Astrocyte (in vitro differentiated cells and primary cell): ENCODE measurements at regions not wholly inside any gene's neighbourhood (a gene's known extent, or its start where the extent isn't known, plus 50 kb on each side); places are given as distances from the start of the nearest gene placed in this dataset.

ENCODE experiments used
- DNase-seq: peaks from one replicate; pipeline ENCODE4 v3.0.0-alpha.2; 2010; ENCODE audit warnings: low read depth
- FAIRE-seq: peaks from 2 replicates; lab custom pipeline; 2011; peaks lifted over from hg19 to GRCh38; lab: Jason Lieb, UNC
- H2AFZ ChIP-seq: 2 replicates; pipeline ENCODE4 v1.6.0; 2012; ENCODE audit warnings: low read depth, low read length, inconsistent platforms
- H3K27ac ChIP-seq: 2 replicates; pipeline ENCODE4 v1.5.1; 2011; ENCODE audit warnings: low read depth, low read length, inconsistent platforms
- H3K27me3 ChIP-seq: 2 replicates; pipeline ENCODE4 v1.6.0; 2011; ENCODE audit warnings: low read length, inconsistent platforms; ENCODE audit not compliant: insufficient read depth
- H3K36me3 ChIP-seq: 2 replicates; pipeline ENCODE4 v1.5.1; 2011; ENCODE audit warnings: low read length, inconsistent platforms; ENCODE audit not compliant: insufficient read depth
- H3K4me1 ChIP-seq: 2 replicates; pipeline ENCODE4 v1.5.1; 2011; ENCODE audit warnings: low read length, inconsistent platforms; ENCODE audit not compliant: insufficient read depth
- H3K4me2 ChIP-seq: 2 replicates; pipeline ENCODE4 v1.6.0; 2012; ENCODE audit warnings: low read length, inconsistent platforms
- H3K4me3 ChIP-seq: 2 replicates; pipeline ENCODE4 v1.5.1; 2011; ENCODE audit warnings: low read depth, mild to moderate bottlenecking, low read length, inconsistent platforms; ENCODE audit not compliant: insufficient read depth
- H3K79me2 ChIP-seq: 2 replicates; pipeline ENCODE4 v1.6.0; 2012; ENCODE audit warnings: mild to moderate bottlenecking, low read length, inconsistent platforms; ENCODE audit not compliant: insufficient read depth
- H3K9ac ChIP-seq: 2 replicates; pipeline ENCODE4 v1.6.0; 2012; ENCODE audit warnings: mild to moderate bottlenecking, low read length, inconsistent platforms
- H3K9me3 ChIP-seq: 2 replicates; pipeline ENCODE4 v1.5.1; 2012; ENCODE audit warnings: low read depth, mild to moderate bottlenecking, low read length, inconsistent platforms; ENCODE audit not compliant: insufficient read depth
- H4K20me1 ChIP-seq: 2 replicates; pipeline ENCODE4 v1.6.0; 2012; ENCODE audit warnings: low read length, inconsistent platforms; ENCODE audit not compliant: insufficient read depth
- H3K27ac Mint-ChIP-seq: one replicate; pipeline ENCODE4 v1.8.0; 2021; ENCODE audit warnings: mild to moderate bottlenecking, mixed read lengths; ENCODE audit not compliant: unreplicated experiment
- H3K27me3 Mint-ChIP-seq: one replicate; pipeline ENCODE4 v1.8.0; 2021; ENCODE audit warnings: low read depth, mixed read lengths; ENCODE audit not compliant: unreplicated experiment
- H3K36me3 Mint-ChIP-seq: one replicate; pipeline ENCODE4 v1.8.0; 2021; ENCODE audit warnings: low read depth, mixed read lengths; ENCODE audit not compliant: unreplicated experiment
- H3K4me1 Mint-ChIP-seq: one replicate; pipeline ENCODE4 v1.8.0; 2021; ENCODE audit warnings: low read depth, mixed read lengths; ENCODE audit not compliant: unreplicated experiment
- H3K4me3 Mint-ChIP-seq: one replicate; pipeline ENCODE4 v1.8.0; 2021; ENCODE audit warnings: mild to moderate bottlenecking, moderate library complexity, mixed read lengths; ENCODE audit not compliant: unreplicated experiment
- H3K9me3 Mint-ChIP-seq: one replicate; pipeline ENCODE4 v1.8.0; 2021; ENCODE audit warnings: mild to moderate bottlenecking, mixed read lengths; ENCODE audit not compliant: unreplicated experiment
- EZH2 ChIP-seq: IDR thresholded peaks from 2 replicates; pipeline ENCODE4 v1.6.1; 2012; ENCODE audit warnings: mild to moderate bottlenecking, low read length, inconsistent platforms; ENCODE audit not compliant: insufficient read depth
- TF ChIP-seq, protein P1 (sequence below): IDR thresholded peaks from 2 replicates; pipeline ENCODE4 v1.5.1; 2011; ENCODE audit warnings: low read depth, mild to moderate bottlenecking, inconsistent platforms, low read length, moderate library complexity; ENCODE audit not compliant: insufficient read depth

DNA sequence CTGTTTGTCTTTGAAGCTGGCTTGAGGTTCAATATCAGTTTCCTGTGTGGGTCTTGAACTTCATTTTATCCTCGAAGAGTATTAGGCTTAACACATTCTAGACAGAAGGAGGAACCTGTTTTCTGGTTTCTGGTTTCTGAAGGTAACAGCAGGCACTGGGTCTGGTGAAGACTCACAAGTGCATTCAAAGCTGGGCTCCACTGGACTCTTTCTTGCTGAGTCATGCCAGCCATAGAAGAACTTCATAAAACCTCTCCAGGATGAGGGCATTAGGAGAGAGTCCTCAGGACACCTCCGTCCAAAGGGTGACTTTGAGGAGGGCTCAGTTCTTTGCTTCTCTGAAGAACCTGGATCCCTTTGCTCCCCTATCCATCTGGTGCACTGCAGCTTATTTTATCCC is 668.6 kb upstream of the SLC10A2 start:
- Mint-ChIP-seq H3K4me1 (no peaks in the 10 kb centered on the region), H3K9me3 (no peaks in the 10 kb centered on the region), H3K4me3 (no peak overlapping the region), H3K36me3 (no peaks in the 10 kb centered on the region), H3K27ac (no peak overlapping the region), H3K27me3 (no peaks in the 10 kb centered on the region)
- FAIRE-seq (no peak), DNase-seq (no peak)
- no peak overlapping the region for H3K9ac ChIP-seq
- no peaks in the 10 kb centered on the region for H4K20me1 ChIP-seq
- H3K27me3 ChIP-seq: no peaks in the 10 kb centered on the region
- H3K4me2 ChIP-seq: no peak overlapping the region
- no peaks in the 10 kb centered on the region for H3K9me3 ChIP-seq
- H3K27ac ChIP-seq: no peak overlapping the region
- H3K4me3 ChIP-seq: no peak overlapping the region
- TF ChIP-seq EZH2: no peak
- TF ChIP-seq, protein P1, sequence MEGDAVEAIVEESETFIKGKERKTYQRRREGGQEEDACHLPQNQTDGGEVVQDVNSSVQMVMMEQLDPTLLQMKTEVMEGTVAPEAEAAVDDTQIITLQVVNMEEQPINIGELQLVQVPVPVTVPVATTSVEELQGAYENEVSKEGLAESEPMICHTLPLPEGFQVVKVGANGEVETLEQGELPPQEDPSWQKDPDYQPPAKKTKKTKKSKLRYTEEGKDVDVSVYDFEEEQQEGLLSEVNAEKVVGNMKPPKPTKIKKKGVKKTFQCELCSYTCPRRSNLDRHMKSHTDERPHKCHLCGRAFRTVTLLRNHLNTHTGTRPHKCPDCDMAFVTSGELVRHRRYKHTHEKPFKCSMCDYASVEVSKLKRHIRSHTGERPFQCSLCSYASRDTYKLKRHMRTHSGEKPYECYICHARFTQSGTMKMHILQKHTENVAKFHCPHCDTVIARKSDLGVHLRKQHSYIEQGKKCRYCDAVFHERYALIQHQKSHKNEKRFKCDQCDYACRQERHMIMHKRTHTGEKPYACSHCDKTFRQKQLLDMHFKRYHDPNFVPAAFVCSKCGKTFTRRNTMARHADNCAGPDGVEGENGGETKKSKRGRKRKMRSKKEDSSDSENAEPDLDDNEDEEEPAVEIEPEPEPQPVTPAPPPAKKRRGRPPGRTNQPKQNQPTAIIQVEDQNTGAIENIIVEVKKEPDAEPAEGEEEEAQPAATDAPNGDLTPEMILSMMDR: no peak
- no peak overlapping the region for H2AFZ ChIP-seq
- no peaks in the 10 kb centered on the region for H3K36me3 ChIP-seq
- no peaks in the 10 kb centered on the region for H3K4me1 ChIP-seq
- H3K79me2 ChIP-seq: no peaks in the 10 kb centered on the region

DNA sequence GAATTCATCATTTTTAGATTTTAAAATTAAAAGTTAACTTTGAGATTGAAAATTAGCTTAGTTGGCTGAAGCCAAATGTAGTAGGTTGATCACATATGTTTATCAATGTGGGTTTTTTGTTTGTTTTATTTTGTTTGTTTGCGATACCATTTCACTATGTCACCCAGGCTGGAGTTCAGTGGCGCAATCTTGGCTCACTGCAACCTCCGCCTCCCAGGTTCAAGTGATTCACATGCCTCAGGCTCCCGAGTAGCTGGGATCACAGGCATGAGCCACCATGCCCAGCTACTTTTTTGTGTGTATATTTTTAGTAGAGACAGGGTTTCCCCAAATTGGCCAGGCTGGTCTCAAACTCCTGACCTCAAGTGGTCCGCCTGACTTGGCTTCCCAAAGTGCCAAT is 665.7 kb upstream of the SLC10A2 start:
- Histone ChIP-seq H3K4me1 (no peaks in the 10 kb centered on the region), H3K4me3 (no peak overlapping the region), H3K36me3 (no peaks in the 10 kb centered on the region), H3K27me3 (no peaks in the 10 kb centered on the region), H3K9me3 (no peaks in the 10 kb centered on the region), H4K20me1 (no peaks in the 10 kb centered on the region), H3K27ac (no peak overlapping the region), H3K4me2 (no peak overlapping the region), H2AFZ (no peak overlapping the region), H3K79me2 (no peaks in the 10 kb centered on the region), H3K9ac (no peak overlapping the region)
- H3K4me1 Mint-ChIP-seq: no peaks in the 10 kb centered on the region
- TF ChIP-seq, protein P1: no peak
- no peak for TF ChIP-seq EZH2
- H3K4me3 Mint-ChIP-seq: no peak overlapping the region
- H3K36me3 Mint-ChIP-seq: no peaks in the 10 kb centered on the region
- H3K27ac Mint-ChIP-seq: no peak overlapping the region
- H3K9me3 Mint-ChIP-seq: no peaks in the 10 kb centered on the region
- no peak for FAIRE-seq
- no peak for DNase-seq
- H3K27me3 Mint-ChIP-seq: no peaks in the 10 kb centered on the region

DNA sequence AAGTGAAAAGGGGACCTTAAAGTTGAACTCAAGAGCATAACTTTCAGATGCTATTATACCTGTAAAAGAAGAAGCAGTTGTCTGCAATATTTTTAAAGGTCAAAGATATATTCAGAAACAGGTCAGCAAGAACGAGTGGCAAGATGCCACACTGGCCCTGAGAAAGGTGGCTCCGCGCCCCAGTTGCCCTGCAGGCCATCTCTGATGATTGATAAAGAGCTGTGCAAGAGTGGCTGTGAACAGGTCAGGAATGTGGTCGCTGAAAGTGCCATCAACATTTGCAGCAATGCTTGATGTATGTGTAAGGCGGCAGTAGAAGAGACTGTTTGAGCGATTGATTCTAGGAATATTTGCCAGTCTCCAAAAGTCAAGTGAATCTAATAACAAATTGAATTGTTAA is 664.2 kb upstream of the SLC10A2 start:
- Histone ChIP-seq H3K27me3 (no peaks in the 10 kb centered on the region), H3K36me3 (no peaks in the 10 kb centered on the region), H3K9me3 (no peaks in the 10 kb centered on the region), H4K20me1 (no peaks in the 10 kb centered on the region), H3K4me3 (no peak overlapping the region), H3K79me2 (no peaks in the 10 kb centered on the region), H2AFZ (no peak overlapping the region), H3K4me1 (no peaks in the 10 kb centered on the region), H3K27ac (no peak overlapping the region), H3K9ac (no peak overlapping the region), H3K4me2 (no peak overlapping the region)
- H3K27ac Mint-ChIP-seq: no peak overlapping the region
- TF ChIP-seq, protein P1: no peak
- no peak for TF ChIP-seq EZH2
- FAIRE-seq (no peak), DNase-seq (no peak)
- no peaks in the 10 kb centered on the region for H3K36me3 Mint-ChIP-seq
- H3K9me3 Mint-ChIP-seq: no peaks in the 10 kb centered on the region
- H3K4me3 Mint-ChIP-seq: no peak overlapping the region
- no peaks in the 10 kb centered on the region for H3K4me1 Mint-ChIP-seq
- no peaks in the 10 kb centered on the region for H3K27me3 Mint-ChIP-seq
